ENCODE measurements at regions not wholly inside any gene's neighbourhood (a gene's known extent, or its start where the extent isn't known, plus 50 kb on each side); places are given as distances from the start of the nearest gene placed in this dataset.
"Not testable (repeated sequence)": the region's sequence is repeated elsewhere in the genome, so short reads cannot be mapped to it uniquely, and the experiment has no call there.

DNA sequence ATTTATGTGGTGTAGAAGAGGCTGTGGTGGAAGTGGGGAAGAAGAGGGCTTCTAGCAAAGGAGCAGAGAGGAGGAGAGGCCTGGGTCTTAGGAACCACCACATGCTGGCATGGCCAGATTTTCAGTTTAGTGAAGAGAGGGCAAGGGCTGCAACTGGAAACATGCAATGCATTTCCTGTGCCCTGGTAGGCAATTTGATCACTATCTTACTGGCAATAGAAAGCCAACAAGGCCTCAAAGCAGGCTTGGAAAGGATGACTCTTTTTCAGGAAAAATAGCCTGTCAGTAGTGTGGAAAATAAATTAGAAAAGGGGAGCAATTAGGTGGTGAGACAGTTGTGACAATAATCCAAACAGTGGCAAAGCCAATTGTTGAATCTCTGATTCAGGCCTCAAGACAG is 501.9 kb upstream of the ZFP42 start:
- DNase-seq (no peak), ATAC-seq (ENCODE audit: low read depth) (no peak)
- Mint-ChIP-seq H3K4me1 (no peaks in the 10 kb centered on the region), H3K9me3 (peaks cover 13% of the 10 kb centered on the region), H3K27me3 (no peaks in the 10 kb centered on the region), H3K27ac (no peak overlapping the region), H3K4me3 (no peak overlapping the region), H3K36me3 (no peaks in the 10 kb centered on the region)
- POLR2A ChIA-PET: no interaction called here

DNA sequence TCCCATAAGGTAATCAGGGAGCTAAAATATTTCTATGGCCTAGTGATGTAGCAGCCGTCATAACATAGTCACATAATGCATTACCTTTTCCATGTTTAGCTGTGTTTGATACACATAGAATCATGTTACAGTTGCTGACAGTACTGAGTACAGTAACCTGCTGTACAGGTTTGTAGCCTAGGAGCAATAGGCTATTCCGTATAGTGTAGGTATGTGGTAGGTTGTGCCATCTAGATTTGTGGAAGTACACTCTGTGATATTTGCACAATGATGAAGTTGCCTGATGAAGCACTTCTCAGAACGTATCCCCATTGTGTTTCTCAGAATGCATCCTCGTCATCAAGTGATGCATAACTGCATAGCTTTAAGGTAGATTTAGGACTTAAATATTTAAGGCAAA is 495.6 kb upstream of the ZFP42 start:
- no peak for DNase-seq
- no peaks in the 10 kb centered on the region for H3K4me1 Mint-ChIP-seq
- no peaks in the 10 kb centered on the region for H3K36me3 Mint-ChIP-seq
- H3K9me3 Mint-ChIP-seq: peaks cover 4% of the 10 kb centered on the region
- POLR2A ChIA-PET: no interaction called here
- H3K27me3 Mint-ChIP-seq: no peaks in the 10 kb centered on the region
- H3K4me3 Mint-ChIP-seq: no peak overlapping the region
- ATAC-seq (ENCODE audit: low read depth): no peak
- no peak overlapping the region for H3K27ac Mint-ChIP-seq

DNA sequence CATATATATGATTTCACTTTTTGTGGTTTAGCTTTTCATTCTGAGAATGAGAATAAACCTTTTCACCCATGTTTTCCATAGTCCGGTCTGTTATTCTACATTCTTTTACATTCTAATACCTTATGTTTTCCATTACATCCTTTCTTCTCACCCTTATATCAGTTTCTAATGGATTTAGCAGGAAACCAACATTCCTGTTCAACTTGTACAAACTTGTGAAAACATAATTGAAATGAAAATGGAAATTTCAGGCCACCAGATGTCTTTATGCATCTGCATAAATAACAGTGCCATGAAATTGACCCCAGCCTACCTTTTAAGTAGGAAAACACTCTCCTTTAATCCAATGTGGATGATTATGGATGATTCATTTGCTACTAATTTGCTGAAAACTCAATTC is 494.8 kb upstream of the ZFP42 start:
- H3K36me3 Mint-ChIP-seq: no peaks in the 10 kb centered on the region
- H3K4me3 Mint-ChIP-seq: no peak overlapping the region
- no peak for ATAC-seq (ENCODE audit: low read depth)
- DNase-seq: no peak
- no peak overlapping the region for H3K27ac Mint-ChIP-seq
- H3K27me3 Mint-ChIP-seq: no peaks in the 10 kb centered on the region
- peaks cover 2% of the 10 kb centered on the region for H3K9me3 Mint-ChIP-seq
- POLR2A ChIA-PET: no interaction called here
- no peaks in the 10 kb centered on the region for H3K4me1 Mint-ChIP-seq

DNA sequence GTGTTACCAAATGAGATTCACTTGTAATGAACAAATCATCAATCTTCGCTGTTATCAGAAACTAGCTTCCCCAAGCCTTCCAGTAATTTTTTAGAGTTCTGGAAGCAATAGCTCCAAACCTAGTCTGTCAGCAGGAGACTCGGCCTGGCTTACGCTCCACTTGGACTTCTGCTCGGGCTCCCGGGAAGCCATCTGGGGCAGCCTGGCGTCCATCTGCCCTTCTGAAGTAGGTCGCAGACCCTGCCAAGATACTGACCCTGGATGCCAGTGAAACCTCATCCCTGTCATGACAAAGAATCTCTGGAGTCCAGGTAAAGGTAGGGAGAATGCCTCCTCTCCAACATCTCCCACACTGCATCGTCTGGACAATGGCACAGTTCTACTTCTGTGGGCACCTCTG is 493.8 kb upstream of the ZFP42 start:
- H3K27ac Mint-ChIP-seq: no peak overlapping the region
- no peaks in the 10 kb centered on the region for H3K4me1 Mint-ChIP-seq
- DNase-seq (no peak), ATAC-seq (ENCODE audit: low read depth) (no peak)
- no peaks in the 10 kb centered on the region for H3K36me3 Mint-ChIP-seq
- no peaks in the 10 kb centered on the region for H3K27me3 Mint-ChIP-seq
- POLR2A ChIA-PET: no interaction called here
- no peak overlapping the region for H3K4me3 Mint-ChIP-seq
- peaks cover 2% of the 10 kb centered on the region for H3K9me3 Mint-ChIP-seq

DNA sequence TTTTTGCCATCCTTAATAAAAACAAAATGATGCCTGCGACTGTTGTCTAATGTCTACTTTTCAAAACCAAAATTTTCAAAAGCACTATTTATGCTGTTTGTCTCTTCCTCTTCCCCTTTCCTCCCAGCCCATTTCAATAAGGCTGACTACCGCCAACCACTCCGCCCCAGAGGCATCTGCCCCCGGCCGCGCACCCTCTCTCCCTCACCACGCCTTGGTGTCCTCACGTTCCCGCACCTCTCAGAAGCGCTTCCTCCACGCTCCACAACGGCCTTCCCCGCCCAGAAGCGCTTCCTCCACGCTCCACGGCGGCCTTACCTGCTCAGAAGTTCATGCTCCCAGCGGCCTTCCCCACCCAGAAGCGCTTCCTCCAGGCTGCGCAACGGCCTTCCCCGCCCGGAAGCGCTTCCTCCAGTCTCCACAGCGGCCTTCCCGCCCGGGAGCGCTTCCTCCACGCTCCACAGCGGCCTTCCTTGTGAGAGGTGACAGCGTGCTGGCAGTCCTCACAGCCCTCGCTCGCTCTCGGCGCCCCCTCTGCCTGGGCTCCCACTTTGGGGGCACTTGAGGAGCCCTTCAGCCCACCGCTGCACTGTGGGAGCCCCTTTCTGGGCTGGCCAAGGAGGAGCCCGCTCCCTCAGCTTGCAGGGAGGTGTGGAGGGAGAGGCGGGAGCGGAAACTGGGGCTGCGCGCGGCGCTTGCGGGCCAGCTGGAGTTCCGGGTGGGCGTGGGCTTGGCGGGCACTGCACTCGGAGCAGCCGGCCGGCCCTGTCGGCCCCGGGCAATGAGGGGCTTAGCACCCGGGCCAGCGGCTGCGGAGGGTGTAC is 490.4 kb upstream of the ZFP42 start:
- Mint-ChIP-seq H3K36me3 (no peaks in the 10 kb centered on the region), H3K9me3 (peaks cover 4% of the 10 kb centered on the region), H3K4me1 (no peaks in the 10 kb centered on the region), H3K27ac (peak overlapping the region; percentile 58), H3K27me3 (no peaks in the 10 kb centered on the region), H3K4me3 (peak overlapping the region; percentile 76)
- POLR2A ChIA-PET: no interaction called here
- ATAC-seq (ENCODE audit: low read depth) (no peak), DNase-seq (no peak)

DNA sequence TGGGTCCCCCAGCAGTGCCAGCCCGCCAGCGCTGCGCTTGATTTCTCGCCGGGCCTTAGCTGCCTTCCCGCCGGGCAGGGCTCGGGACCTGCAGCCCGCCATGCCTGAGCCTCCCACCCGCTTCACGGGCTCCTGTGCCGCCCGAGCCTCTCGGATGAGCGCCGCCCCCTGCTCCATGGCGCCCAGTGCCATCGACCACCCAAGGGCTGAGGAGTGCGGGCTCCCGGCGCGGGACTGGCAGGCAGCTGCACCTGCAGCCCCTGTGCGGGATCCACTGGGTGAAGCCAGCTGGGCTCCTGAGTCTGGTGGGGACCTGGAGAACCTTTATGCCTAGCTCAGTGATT is 489.8 kb upstream of the ZFP42 start:
- H3K9me3 Mint-ChIP-seq; DNase-seq; H3K27ac Mint-ChIP-seq; ATAC-seq (ENCODE audit: low read depth); H3K4me3 Mint-ChIP-seq; POLR2A ChIA-PET; H3K36me3 Mint-ChIP-seq; H3K27me3 Mint-ChIP-seq; H3K4me1 Mint-ChIP-seq: not testable (repeated sequence)

DNA sequence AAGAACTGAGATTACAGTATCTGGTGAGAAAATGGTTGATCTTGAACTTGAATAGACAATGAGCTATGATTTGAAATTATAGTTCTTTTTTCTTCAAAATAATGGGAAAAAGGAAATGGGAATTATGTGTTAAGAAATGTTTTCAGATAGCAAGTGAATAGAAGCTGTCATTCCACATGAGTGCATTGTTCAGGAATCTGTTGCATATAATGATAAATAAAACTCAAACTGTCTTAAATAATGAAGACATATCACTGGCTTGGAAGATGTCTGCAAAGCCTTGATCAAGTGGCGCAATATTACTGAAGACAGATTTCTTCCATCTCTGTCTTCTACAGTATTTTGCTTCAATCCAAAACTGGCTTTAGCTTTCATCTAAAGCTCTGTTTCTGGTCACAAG is 479.3 kb upstream of the ZFP42 start:
- Mint-ChIP-seq H3K36me3 (no peaks in the 10 kb centered on the region), H3K27ac (no peak overlapping the region), H3K9me3 (no peaks in the 10 kb centered on the region), H3K4me1 (no peaks in the 10 kb centered on the region), H3K4me3 (no peak overlapping the region), H3K27me3 (no peaks in the 10 kb centered on the region)
- DNase-seq (no peak), ATAC-seq (ENCODE audit: low read depth) (no peak)
- POLR2A ChIA-PET: no interaction called here

DNA sequence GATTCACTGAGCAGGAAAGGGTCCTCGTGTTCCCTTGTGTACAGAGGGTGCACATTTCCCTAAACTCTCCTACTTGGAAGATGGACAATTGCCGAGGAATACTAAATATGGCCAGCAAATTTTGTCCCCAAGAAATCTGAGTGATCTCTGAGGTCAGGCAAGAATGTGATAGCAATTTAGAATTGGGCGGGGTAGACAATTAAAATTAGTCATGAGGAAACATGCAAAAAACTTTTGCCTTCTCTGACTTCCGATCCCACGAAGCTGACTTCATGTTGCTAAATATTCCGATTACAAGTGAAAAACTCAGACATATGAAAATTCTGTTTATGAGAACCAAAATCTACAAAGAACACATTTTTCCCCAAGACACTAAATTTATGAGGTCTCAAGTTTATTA is 453.9 kb upstream of the ZFP42 start:
- no peaks in the 10 kb centered on the region for H3K4me1 Mint-ChIP-seq
- H3K27me3 Mint-ChIP-seq: no peaks in the 10 kb centered on the region
- H3K9me3 Mint-ChIP-seq: peaks cover 7% of the 10 kb centered on the region
- H3K27ac Mint-ChIP-seq: no peak overlapping the region
- ATAC-seq (ENCODE audit: low read depth) (no peak), DNase-seq (no peak)
- H3K4me3 Mint-ChIP-seq: no peak overlapping the region
- H3K36me3 Mint-ChIP-seq: no peaks in the 10 kb centered on the region
- POLR2A ChIA-PET: no interaction called here

DNA sequence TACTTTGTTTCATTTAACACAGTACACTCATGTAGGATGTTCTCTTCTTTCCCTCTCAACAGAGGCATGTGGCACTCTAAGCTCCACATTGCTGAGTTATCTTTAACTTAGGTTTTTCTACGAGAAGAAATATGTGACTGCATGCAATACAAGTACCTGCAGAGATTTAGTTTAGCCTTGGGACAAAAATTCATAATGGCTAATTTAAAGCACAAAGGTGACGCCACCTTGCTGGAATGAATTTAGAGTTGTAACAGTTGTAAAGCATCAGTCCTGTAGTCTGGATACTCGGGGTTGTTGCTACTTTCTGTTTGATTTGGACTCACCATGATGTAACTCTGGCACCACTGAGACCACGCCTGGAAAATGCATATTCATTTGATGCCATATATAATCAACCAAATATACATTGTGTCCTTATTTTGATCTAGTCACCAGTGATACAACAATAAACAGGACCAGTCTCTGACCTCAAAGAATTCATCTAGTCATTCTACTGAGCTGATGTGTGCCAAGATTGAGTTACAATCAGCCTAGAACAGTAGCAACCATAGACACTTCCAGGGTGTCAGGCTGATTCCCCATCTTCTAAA is 451.0 kb upstream of the ZFP42 start:
- peaks cover 10% of the 10 kb centered on the region for H3K9me3 Mint-ChIP-seq
- H3K4me3 Mint-ChIP-seq: no peak overlapping the region
- POLR2A ChIA-PET: no interaction called here
- DNase-seq (no peak), ATAC-seq (ENCODE audit: low read depth) (no peak)
- no peak overlapping the region for H3K27ac Mint-ChIP-seq
- no peaks in the 10 kb centered on the region for H3K36me3 Mint-ChIP-seq
- H3K27me3 Mint-ChIP-seq: no peaks in the 10 kb centered on the region
- H3K4me1 Mint-ChIP-seq: no peaks in the 10 kb centered on the region

DNA sequence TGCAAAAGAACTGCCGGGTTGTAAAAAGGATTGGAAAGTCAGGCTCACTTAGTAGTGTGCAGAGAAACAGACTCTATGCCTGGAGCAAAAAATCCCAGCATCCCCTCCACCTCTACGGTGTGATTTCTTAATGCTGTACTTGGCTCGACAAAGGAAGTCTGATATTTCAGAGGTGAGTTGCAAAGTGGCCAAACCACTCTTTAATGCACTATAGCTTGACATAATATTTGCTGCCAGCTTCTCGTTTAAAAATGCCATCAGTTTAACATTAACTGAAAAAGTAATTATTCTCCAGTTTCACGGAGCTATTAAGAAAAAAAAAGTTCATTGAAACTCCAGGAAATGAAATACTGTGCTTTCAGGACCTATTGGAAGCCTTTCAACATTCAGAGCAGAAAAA is 448.3 kb upstream of the ZFP42 start:
- no peaks in the 10 kb centered on the region for H3K36me3 Mint-ChIP-seq
- H3K4me1 Mint-ChIP-seq: no peaks in the 10 kb centered on the region
- H3K9me3 Mint-ChIP-seq: peaks cover 6% of the 10 kb centered on the region
- no peak overlapping the region for H3K4me3 Mint-ChIP-seq
- DNase-seq (no peak), ATAC-seq (ENCODE audit: low read depth) (no peak)
- H3K27ac Mint-ChIP-seq: no peak overlapping the region
- POLR2A ChIA-PET: no interaction called here
- no peaks in the 10 kb centered on the region for H3K27me3 Mint-ChIP-seq

DNA sequence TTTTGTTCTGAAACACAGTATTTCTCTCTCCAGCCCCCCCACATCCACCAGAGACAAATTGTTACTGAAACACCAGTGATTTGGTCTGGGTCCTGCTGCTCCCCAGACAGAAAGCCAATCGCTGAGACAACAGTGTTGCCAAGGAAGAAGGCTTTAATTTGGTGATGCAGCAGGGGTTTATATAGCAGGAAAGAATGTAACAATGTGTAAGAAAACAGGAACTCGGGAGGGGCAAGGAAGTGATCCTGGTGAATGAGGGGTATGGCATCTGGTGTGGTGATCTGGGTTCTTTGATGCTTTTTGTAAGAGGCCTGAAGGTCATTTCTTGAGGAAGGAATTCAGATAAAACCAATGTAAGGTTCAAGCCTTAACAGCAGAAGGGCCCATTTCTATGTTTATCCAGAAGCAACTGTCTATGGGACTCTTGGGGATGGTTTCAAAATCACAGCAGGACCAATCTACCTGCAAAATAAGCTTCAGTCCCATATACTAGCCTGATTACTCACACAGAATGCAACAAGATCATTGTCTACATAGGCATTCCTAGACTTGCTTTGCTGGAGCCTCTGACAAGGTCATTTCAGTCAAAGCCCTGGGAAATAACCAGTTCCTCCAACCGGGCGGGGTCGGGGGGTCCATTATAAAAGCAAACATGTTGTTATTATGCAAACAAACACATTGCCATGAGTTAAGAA is 445.2 kb upstream of the ZFP42 start:
- no peak overlapping the region for H3K4me3 Mint-ChIP-seq
- H3K9me3 Mint-ChIP-seq: peaks cover 5% of the 10 kb centered on the region
- H3K36me3 Mint-ChIP-seq: no peaks in the 10 kb centered on the region
- no peaks in the 10 kb centered on the region for H3K4me1 Mint-ChIP-seq
- ATAC-seq (ENCODE audit: low read depth) (no peak), DNase-seq (no peak)
- H3K27ac Mint-ChIP-seq: no peak overlapping the region
- no peaks in the 10 kb centered on the region for H3K27me3 Mint-ChIP-seq
- POLR2A ChIA-PET: no interaction called here

DNA sequence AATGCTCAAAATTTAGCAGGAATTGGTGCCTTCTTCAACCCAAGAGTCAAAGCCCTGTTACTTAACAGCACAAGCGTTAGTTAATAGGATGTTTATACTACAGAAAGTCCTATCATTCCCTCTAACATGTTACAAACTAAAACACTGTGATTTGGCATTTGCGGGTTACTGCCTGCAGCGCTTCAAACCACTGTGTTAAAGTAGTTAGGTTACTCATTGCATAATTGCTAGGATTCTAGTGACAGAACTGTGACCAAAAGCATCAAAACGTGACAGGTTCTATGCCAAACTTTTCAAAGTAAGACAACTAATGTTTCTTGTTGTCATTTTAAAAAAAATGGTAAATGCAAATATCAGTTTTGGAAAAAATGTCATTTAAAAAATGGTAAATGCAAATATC is 442.8 kb upstream of the ZFP42 start:
- no peaks in the 10 kb centered on the region for H3K4me1 Mint-ChIP-seq
- H3K9me3 Mint-ChIP-seq: peaks cover 5% of the 10 kb centered on the region
- H3K36me3 Mint-ChIP-seq: no peaks in the 10 kb centered on the region
- no peak for ATAC-seq (ENCODE audit: low read depth)
- POLR2A ChIA-PET: no interaction called here
- no peaks in the 10 kb centered on the region for H3K27me3 Mint-ChIP-seq
- H3K4me3 Mint-ChIP-seq: no peak overlapping the region
- no peak for DNase-seq
- no peak overlapping the region for H3K27ac Mint-ChIP-seq

DNA sequence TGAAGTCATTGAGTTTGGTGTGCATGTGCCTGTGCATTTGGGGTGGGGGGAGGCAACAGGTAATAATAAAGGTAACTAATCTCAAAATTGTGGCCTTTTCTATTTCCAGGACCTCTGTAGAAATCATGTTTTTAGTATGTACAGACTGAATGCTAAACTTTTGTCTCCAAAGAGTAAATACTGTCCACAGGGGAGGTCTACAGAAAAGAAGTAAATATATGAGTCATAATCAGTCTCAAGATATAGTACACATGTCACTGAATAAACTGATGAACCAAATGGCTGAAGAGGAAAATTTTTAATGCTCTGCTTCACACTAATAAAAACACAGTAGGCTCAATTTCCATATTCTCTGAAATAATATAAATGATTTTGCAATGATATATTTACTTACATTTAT is 440.4 kb upstream of the ZFP42 start:
- no peak overlapping the region for H3K4me3 Mint-ChIP-seq
- DNase-seq (no peak), ATAC-seq (ENCODE audit: low read depth) (no peak)
- no peaks in the 10 kb centered on the region for H3K9me3 Mint-ChIP-seq
- POLR2A ChIA-PET: no interaction called here
- no peaks in the 10 kb centered on the region for H3K36me3 Mint-ChIP-seq
- H3K4me1 Mint-ChIP-seq: no peaks in the 10 kb centered on the region
- no peaks in the 10 kb centered on the region for H3K27me3 Mint-ChIP-seq
- H3K27ac Mint-ChIP-seq: no peak overlapping the region

DNA sequence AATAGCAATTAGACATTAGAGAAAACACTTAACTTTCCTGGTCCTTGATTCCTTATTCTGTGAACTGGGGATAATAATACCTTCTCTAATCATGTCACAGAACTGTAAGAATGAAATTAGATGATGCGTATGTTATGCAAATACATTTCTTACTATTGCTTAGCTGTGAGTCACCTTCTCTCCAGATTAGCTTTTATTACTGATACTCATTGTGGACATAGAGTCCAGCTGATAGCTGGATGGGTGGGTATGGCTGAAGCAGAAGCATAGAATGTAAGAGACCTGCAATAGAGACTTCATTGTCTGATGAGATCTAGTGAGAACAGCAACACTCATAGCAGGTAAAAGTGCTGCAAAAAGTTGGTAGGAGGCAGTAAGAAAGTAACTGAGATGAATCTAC is 437.2 kb upstream of the ZFP42 start:
- no peak overlapping the region for H3K27ac Mint-ChIP-seq
- DNase-seq (no peak), ATAC-seq (ENCODE audit: low read depth) (no peak)
- H3K36me3 Mint-ChIP-seq: no peaks in the 10 kb centered on the region
- no peaks in the 10 kb centered on the region for H3K4me1 Mint-ChIP-seq
- H3K9me3 Mint-ChIP-seq: no peaks in the 10 kb centered on the region
- H3K27me3 Mint-ChIP-seq: no peaks in the 10 kb centered on the region
- POLR2A ChIA-PET: no interaction called here
- H3K4me3 Mint-ChIP-seq: no peak overlapping the region

Measured in activated naive CD8-positive, alpha-beta T cell treated with anti-CD3 and anti-CD28 coated beads, Interleukin-2, amount 10 ng/mL, durations not matched to agents 7 days and 5 days (primary cell).